LNCaP clone FGC (cell line): ENCODE measurements at regions not wholly inside any gene's neighbourhood (a gene's known extent, or its start where the extent isn't known, plus 50 kb on each side); places are given as distances from the start of the nearest gene placed in this dataset.
A peak's percentile ranks its signal among the peaks of the same experiment; 100 is the strongest.

Source experiments
- DNase-seq: peaks from one replicate; pipeline ENCODE4 v3.0.0-alpha.2; 2011; ENCODE audit warnings: low read depth
- H3K4me3 ChIP-seq: 2 replicates; pipeline ENCODE4 v1.5.1; 2011; ENCODE audit warnings: mild to moderate bottlenecking, low read depth, low read length, control low read depth
- TF ChIP-seq, protein P1 (sequence below): IDR thresholded peaks from 2 replicates; pipeline ENCODE4 v1.5.1; 2012; ENCODE audit warnings: mild to moderate bottlenecking; ENCODE audit not compliant: control insufficient read depth, insufficient read depth; ENCODE audit errors: extremely low read depth

DNA sequence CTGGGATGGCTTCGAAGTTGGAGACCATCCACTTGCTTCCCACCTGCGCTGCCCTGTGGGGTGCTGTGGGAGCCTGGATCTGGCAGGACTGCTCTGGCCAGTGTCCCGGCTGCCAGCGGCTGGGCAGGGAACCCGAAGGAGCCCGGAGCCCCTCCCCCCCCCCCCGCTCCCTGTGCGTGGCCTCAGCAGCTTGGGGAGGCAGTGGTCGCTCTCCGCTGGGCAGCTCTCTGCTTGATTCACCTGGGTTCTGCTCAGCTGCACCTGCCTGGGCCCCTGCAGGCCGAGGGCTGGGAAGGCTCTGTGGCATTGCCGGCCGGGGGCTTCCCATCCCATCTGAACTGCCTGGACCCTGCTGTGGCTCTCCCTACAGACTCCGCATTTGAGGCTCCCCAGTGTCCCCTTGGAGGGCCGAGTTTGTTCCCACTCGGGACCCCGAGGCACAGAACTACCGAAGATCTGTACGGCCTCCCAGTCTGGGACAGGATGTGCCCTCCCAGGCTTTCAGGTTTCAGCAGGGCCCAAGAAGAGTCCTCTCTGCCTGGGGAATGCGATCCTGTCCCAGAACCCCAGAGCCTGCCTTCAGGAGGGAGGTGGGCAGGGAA is 525.1 kb downstream of the TCERG1L start:
- TF ChIP-seq, protein P1, sequence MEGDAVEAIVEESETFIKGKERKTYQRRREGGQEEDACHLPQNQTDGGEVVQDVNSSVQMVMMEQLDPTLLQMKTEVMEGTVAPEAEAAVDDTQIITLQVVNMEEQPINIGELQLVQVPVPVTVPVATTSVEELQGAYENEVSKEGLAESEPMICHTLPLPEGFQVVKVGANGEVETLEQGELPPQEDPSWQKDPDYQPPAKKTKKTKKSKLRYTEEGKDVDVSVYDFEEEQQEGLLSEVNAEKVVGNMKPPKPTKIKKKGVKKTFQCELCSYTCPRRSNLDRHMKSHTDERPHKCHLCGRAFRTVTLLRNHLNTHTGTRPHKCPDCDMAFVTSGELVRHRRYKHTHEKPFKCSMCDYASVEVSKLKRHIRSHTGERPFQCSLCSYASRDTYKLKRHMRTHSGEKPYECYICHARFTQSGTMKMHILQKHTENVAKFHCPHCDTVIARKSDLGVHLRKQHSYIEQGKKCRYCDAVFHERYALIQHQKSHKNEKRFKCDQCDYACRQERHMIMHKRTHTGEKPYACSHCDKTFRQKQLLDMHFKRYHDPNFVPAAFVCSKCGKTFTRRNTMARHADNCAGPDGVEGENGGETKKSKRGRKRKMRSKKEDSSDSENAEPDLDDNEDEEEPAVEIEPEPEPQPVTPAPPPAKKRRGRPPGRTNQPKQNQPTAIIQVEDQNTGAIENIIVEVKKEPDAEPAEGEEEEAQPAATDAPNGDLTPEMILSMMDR, result no peak
- DNase-seq, result no peak
- H3K4me3 ChIP-seq, result no peak overlapping the region

GRCh38 chr10:130787243-130787642 is 524.3 kb downstream of the TCERG1L start:
- no peak overlapping the region for H3K4me3 ChIP-seq
- TF ChIP-seq, protein P1, result no peak
- peak; percentile 4 for DNase-seq

DNA sequence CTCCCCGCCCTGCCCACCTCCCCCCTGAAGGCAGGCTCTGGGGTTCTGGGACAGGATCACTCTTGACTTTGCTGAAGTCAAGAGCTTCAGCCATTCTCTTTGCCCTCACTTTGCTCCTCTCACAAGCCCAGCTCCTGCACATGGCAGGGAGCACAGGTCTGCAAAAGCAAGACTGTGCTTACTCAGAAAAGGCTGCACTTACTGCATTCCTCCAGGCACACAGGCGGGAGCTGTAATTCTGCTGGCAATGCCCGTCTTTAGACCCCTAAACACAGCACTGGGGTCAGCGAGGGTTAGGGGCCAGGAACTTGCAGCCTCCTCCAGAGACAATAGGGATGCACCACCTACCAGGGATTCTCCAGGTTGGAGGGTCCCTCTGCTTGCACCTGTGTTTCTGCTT is 523.7 kb downstream of the TCERG1L start:
- no peak for DNase-seq
- TF ChIP-seq, protein P1, result no peak
- no peak overlapping the region for H3K4me3 ChIP-seq

- TF ChIP-seq, protein P1, result no peak
- no peak for DNase-seq
- H3K4me3 ChIP-seq, result no peak overlapping the region
Observed at GRCh38 chr10:130790339-130790738, 521.2 kb downstream of the TCERG1L start.

DNA sequence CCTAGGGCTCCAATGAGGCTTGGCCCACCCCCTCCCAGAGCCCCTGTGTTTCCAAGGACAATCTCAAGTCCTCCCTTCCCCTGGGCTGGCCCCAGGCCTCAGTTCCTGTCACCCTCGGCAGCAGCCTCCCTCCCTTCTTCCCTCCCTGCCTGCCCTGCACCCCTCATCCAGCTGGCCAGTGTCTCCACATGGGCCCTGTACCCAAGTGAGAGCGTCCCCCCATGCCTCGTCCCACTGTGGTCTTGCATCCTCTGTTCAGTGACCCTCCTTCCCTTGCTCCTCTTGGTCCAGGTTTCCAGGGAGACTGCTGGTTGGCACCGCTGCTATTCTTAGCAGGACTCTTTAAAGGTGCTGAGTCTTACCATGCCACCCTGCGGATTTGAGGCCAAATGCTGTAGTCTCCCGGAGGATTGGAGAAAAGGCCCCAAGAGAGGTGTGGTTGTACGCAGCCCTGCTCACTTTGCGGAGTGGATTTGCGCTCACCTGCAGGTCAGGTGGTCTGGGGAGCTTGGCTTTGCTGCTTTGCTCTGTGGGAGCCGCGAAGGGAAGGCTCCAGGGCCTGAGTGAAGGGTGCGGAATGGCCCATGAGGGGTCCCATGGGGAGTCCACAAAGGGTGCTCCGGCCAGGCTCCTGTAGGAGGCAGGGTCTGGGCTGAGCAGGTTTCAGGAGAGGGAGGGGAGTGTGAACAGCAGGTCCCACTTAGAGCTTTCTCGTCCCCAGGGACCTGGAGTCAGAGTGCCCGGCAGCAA is 519.2 kb downstream of the TCERG1L start:
- TF ChIP-seq, protein P1, result no peak
- H3K4me3 ChIP-seq, result no peak overlapping the region
- DNase-seq, result no peak

- DNase-seq, result peak; percentile 7
- TF ChIP-seq, protein P1, result no peak
- no peak overlapping the region for H3K4me3 ChIP-seq
Observed at GRCh38 chr10:130795819-130796218, 515.7 kb downstream of the TCERG1L start.
